ENCODE measurements at regions not wholly inside any gene's neighbourhood (a gene's known extent, or its start where the extent isn't known, plus 50 kb on each side); places are given as distances from the start of the nearest gene placed in this dataset.

DNA sequence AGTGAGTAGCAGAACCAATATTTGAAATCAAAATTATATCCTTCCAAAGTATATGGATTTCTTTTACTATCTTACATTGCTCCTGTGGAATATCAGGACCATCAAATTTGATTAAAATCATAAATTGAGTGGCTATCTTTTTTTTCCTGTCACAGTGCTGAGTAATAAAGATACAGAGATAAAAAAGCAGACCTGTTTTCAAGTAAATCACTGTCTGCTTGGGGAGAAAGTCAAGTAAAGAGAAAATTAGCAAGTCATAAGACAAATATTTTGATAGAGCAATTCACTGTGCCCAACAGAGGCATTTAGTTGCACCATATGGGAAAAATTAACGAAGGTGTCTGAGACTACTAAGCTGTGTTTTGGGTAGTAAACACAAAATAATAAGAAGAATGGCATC, 933.7 kb downstream of the NTRK3 start:
- no peak for TF ChIP-seq L3MBTL2 (conservative IDR thresholded peaks at IDR 0.05)
- TF ChIP-seq SP1 (IDR thresholded peaks at IDR 0.05), result no peak
- no peak for TF ChIP-seq SUZ12 (IDR thresholded peaks at IDR 0.05)
- TF ChIP-seq TARDBP (IDR thresholded peaks at IDR 0.05), result no peak
- TF ChIP-seq, protein P1, sequence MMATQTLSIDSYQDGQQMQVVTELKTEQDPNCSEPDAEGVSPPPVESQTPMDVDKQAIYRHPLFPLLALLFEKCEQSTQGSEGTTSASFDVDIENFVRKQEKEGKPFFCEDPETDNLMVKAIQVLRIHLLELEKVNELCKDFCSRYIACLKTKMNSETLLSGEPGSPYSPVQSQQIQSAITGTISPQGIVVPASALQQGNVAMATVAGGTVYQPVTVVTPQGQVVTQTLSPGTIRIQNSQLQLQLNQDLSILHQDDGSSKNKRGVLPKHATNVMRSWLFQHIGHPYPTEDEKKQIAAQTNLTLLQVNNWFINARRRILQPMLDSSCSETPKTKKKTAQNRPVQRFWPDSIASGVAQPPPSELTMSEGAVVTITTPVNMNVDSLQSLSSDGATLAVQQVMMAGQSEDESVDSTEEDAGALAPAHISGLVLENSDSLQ (IDR thresholded peaks at IDR 0.05), result no peak
- TF ChIP-seq BHLHE40 (IDR thresholded peaks at IDR 0.05; ENCODE audit: borderline replicate concordance), result no peak
